ENCODE measurements at regions not wholly inside any gene's neighbourhood (a gene's known extent, or its start where the extent isn't known, plus 50 kb on each side); places are given as distances from the start of the nearest gene placed in this dataset.
A peak's percentile ranks its signal among the peaks of the same experiment; 100 is the strongest.

GRCh38 chrX:128309311-128309710 lies 257.1 kb upstream of the ACTRT1 start:
- DNase-seq (ENCODE audit: low read depth in 1 of 2, low spot score in 1 of 2): no peak
- no peak for ATAC-seq
- WGBS (ENCODE audit: missing lambda C conversion rate): 21% methylated on average over 1 of the region's 1 CpG
- Histone ChIP-seq H3K27ac (no peak overlapping the region), H3K4me3 (no peak overlapping the region), H3K4me1 (no peaks in the 10 kb centered on the region), H3K4me2 (no peak overlapping the region), H3K9me3 (no peaks in the 10 kb centered on the region)
- ChIA-PET POLR2A (no interaction called here), CTCF (no interaction called here)
- TF ChIP-seq ZSCAN20 (CRISPR knock-in tag; IDR thresholded peaks at IDR 0.05) (no peak), CHD2 (IDR thresholded peaks at IDR 0.05; ENCODE audit: low read length, partially characterized antibody) (no peak), GATA3 (IDR thresholded peaks at IDR 0.05; ENCODE audit: borderline replicate concordance) (no peak), CHD4 (IDR thresholded peaks at IDR 0.05; ENCODE audit: borderline replicate concordance) (no peak), HEYL (CRISPR knock-in tag; IDR thresholded peaks at IDR 0.05) (no peak), SMC3 (IDR thresholded peaks at IDR 0.05) (no peak)
- FAIRE-seq: no peak

- ChIA-PET POLR2A (no interaction called here), CTCF (no interaction called here)
- Histone ChIP-seq H3K9me3 (no peaks in the 10 kb centered on the region; the same call in 2 of the 3 replicates), H3K27ac (no peak overlapping the region), H3K4me2 (no peak overlapping the region), H3K4me1 (no peaks in the 10 kb centered on the region), H3K4me3 (no peak overlapping the region)
- FAIRE-seq: no peak
- ATAC-seq: no peak
- no peak for TF ChIP-seq RNF2 (IDR thresholded peaks at IDR 0.05; ENCODE audit: borderline replicate concordance, low read depth)
- TF ChIP-seq MAZ (IDR thresholded peaks at IDR 0.05; ENCODE audit: borderline replicate concordance, low read depth, low read length): no peak
- TF ChIP-seq ZSCAN20 (CRISPR knock-in tag; IDR thresholded peaks at IDR 0.05): no peak
- no peak for TF ChIP-seq ZFP36 (IDR thresholded peaks at IDR 0.05; ENCODE audit: borderline replicate concordance, partially characterized antibody)
- TF ChIP-seq ESRRA (IDR thresholded peaks at IDR 0.05; ENCODE audit: borderline replicate concordance, low read length): no peak
- no peak for TF ChIP-seq JUN (IDR thresholded peaks at IDR 0.05)
- WGBS (ENCODE audit: missing lambda C conversion rate): 10% methylated on average over 2 of the region's 3 CpGs
- no peak for DNase-seq (ENCODE audit: low read depth in 1 of 2, low spot score in 1 of 2)
Measured at GRCh38 chrX:128294198-128294597, 242.0 kb upstream of the ACTRT1 start.

GRCh38 chrX:128287693-128288092 lies 235.5 kb upstream of the ACTRT1 start:
- no peak for ATAC-seq
- Histone ChIP-seq H3K4me3 (no peak overlapping the region), H3K27ac (no peak overlapping the region), H3K9me3 (no peaks in the 10 kb centered on the region; the same call in 2 of the 3 replicates), H3K4me2 (no peak overlapping the region), H3K4me1 (no peaks in the 10 kb centered on the region)
- FAIRE-seq: no peak
- no CpG with 5 or more reads among the region's 1 CpG for WGBS (ENCODE audit: missing lambda C conversion rate)
- POLR2A ChIA-PET: no interaction called here
- DNase-seq (ENCODE audit: low read depth in 1 of 2, low spot score in 1 of 2): no peak
- CTCF ChIA-PET: no interaction called here
- TF ChIP-seq EHMT2 (IDR thresholded peaks at IDR 0.05; ENCODE audit: low read depth): no peak
- TF ChIP-seq EP300 (IDR thresholded peaks at IDR 0.05): no peak
- TF ChIP-seq EHF (CRISPR knock-in tag; IDR thresholded peaks at IDR 0.05): no peak
- no peak for TF ChIP-seq BHLHE40 (IDR thresholded peaks at IDR 0.05; ENCODE audit: low read depth, low read length)
- TF ChIP-seq HES2 (IDR thresholded peaks at IDR 0.05): no peak
- TF ChIP-seq MAX (IDR thresholded peaks at IDR 0.05): no peak
- no peak for TF ChIP-seq CTCF (IDR thresholded peaks at IDR 0.05)
- TF ChIP-seq HDAC2 (IDR thresholded peaks at IDR 0.05): no peak
- no peak for TF ChIP-seq TFCP2L1 (CRISPR knock-in tag; IDR thresholded peaks at IDR 0.05)

- no peaks in the 10 kb centered on the region for H3K9me3 ChIP-seq
- no peak for ATAC-seq
- peak; percentile 63 for FAIRE-seq
- no peaks in the 10 kb centered on the region for H3K4me1 ChIP-seq
- no peak overlapping the region for H3K27ac ChIP-seq
- TF ChIP-seq CTCF (IDR thresholded peaks at IDR 0.05): no peak
- DNase-seq (ENCODE audit: low read depth in 1 of 2, low spot score in 1 of 2): no peak
- POLR2A ChIA-PET: no interaction called here
- CTCF ChIA-PET: no interaction called here
- H3K4me2 ChIP-seq: no peak overlapping the region
- H3K4me3 ChIP-seq: no peak overlapping the region
Measured at GRCh38 chrX:128250621-128251020, 198.4 kb upstream of the ACTRT1 start.

All from A549 (cell line).